ENCODE measurements at regions not wholly inside any gene's neighbourhood (a gene's known extent, or its start where the extent isn't known, plus 50 kb on each side); places are given as distances from the start of the nearest gene placed in this dataset.
A peak's percentile ranks its signal among the peaks of the same experiment; 100 is the strongest.
"Not testable (repeated sequence)": the region's sequence is repeated elsewhere in the genome, so short reads cannot be mapped to it uniquely, and the experiment has no call there.

DNA sequence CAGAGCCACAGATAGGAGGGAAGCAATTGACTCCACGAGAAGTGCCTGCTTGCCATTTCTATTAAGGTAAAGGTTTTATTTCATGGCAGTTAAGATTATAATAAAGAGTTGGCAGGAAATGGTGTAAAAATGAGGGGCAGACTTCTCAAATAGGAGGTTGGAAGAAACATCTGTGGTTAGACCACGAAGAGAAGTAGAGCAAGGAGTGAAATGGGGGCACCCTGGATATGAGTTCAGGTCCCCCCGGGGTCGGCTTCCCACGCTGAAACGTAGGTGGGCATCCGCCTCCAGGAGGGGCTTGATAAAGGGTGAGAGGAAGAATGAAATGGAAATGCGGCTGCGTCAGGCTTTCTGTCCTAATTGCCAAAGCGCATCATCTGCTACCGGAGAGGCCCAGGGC is 209.1 kb downstream of the MAF start:
- intact Hi-C loops (cut with DNase I), result no loop called here
- DNase-seq, result no peak

DNA sequence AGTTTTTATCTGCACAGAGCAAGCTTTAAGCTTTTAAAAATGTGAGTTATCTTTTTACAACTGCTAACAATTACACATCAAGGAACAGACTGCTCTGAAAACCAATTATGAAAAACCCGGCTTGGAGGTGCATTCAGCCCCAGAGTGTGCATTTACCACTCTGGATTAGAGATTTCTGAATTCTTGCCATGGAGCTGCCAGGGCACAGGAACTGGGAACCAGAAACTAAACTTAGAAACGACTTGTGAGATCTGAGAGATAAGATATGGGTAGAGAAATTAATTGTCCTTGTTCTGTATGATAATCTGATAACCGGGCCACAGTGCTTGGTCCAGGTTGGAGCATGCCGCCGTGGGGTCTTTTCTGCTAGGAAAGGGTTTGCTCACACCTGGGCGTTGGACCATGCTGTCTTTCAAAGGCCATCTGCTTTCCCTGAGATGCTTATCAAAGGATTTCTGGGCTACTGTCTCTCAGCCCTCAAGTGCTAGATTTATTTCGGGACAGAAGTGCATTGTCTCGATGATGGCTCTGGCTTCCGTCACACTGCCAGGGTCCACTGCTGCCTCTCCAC is 210.0 kb downstream of the MAF start:
- intact Hi-C loops (cut with DNase I), result no loop called here
- no peak for DNase-seq

DNA sequence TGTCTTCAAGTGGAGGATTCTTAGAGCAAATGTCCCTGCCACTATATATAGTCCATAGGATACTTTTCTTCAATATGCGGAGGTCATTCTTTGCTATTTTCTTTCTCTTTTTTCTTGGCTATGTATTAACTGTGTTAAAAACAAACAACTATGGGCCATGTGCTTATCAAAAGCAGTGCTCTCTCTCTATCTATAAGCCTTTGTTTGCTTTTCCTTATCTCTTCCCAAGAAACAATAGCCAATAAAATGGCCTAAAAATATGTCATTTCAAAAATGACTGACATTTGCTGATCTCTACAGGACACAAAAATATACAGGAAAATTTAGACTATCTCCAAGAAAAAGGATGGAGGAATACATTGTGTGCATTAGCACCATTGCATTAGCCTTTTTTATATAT is 212.1 kb downstream of the MAF start:
- no peak for DNase-seq
- intact Hi-C loops (cut with DNase I), result no loop called here

DNA sequence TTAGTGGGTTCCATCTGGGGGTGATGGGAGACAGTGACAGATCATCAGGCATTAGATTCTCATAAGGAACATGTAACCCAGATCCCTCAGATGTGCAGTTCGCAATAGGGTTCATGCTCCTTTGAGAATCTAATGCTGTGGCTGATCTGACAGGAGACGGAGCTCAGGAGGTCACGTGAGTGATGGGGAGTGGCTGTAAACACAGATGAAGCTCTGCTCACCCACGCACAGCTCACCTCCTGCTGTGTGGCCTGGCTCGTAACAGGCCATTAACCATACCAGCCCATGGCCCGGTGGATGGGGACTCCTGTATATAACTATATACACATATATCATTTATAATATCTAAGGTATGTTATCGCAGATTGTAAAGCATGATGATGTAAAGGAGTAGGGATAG is 214.2 kb downstream of the MAF start:
- intact Hi-C loops (cut with DNase I), result no loop called here
- no peak for DNase-seq

DNA sequence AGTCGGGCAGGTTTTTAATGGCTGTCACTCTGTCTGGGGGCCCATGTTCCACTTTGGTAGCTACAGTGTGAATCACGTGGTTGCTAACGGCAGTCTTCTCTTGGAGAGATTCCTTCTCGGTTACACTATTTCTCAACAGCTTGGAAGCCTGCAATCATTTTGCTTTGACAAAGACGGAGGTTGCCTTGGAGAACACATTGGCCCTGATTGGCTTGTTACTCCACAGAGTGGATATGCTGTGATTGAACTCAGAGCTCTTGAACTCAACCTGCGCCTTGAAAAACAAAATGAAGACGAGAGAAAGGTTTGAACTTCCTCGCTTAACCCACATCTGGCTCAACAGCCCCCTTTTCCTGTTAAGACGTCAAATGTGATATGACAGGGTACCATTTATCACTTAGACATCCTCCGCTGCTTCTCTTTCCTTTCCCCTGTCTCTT is 218.9 kb downstream of the MAF start:
- DNase-seq, result peak in 19 of 42 donors; percentile 9 to 67 (median 18)
- intact Hi-C loops (cut with DNase I), result no loop called here

DNA sequence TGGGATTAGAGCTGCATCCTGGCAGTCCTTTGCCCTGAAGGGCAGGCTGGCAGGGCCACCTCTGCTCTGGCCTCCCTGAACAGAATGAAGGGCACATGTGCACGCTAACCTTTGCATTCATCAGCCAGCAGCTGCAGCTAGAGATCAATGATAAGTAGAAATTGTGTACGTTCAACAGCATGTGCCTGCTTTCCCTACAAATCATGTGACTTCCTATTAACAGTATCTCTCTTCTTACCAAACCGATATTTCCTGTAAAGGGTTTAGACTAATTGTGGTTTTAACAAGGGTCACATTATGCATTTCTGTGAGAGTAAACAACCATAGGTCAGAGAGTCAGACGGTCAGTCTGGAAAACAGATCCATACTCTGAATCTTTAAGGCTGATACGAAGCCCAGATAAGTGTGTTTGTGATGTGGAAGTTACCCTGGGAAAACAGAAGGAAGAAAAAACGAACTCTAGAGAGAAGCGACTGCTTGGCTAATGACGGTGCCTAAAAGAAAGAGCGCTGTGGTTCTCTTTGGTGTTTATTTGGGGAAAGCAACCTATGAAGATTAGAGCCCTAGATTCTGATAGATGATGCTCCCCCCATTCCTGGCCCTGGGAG is 219.4 kb downstream of the MAF start:
- intact Hi-C loops (cut with DNase I), result no loop called here
- no peak for DNase-seq

DNA sequence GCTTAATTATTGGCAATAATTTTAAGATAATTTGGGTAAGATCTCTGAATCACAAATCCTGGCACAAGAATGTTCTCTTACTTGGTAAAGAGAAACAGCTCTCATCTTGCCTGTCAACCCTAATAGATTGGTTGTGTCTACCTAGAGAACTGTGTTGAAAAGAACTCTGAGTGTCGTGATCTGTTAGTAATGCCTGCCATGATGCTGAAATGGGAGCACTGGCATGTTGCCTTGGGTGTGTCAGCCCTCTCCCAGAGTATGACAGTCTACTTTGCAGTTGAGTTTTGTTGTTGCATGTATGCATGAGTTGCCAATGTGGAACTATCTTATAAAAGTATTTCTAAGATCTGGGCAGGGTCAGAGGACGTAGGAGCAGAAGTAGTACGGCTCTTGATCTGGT is 221.4 kb downstream of the MAF start:
- intact Hi-C loops (cut with DNase I), result no loop called here
- DNase-seq, result no peak

DNA sequence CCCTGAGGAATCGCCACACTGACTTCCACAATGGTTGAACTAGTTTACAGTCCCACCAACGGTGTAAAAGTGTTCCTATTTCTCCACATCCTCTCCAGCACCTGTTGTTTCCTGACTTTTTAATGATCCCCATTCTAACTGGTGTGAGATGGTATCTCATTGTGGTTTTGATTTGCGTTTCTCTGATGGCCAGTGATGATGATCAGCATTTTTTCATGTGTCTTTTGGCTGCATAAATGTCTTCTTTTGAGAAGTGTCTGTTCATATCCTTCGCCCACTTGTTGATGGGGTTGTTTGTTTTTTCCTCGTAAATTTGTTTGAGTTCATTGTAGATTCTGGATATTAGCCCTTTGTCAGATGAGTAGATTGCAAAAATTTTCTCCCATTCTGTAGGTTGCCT is 223.5 kb downstream of the MAF start:
- intact Hi-C loops (cut with DNase I); DNase-seq: not testable (repeated sequence)

DNA sequence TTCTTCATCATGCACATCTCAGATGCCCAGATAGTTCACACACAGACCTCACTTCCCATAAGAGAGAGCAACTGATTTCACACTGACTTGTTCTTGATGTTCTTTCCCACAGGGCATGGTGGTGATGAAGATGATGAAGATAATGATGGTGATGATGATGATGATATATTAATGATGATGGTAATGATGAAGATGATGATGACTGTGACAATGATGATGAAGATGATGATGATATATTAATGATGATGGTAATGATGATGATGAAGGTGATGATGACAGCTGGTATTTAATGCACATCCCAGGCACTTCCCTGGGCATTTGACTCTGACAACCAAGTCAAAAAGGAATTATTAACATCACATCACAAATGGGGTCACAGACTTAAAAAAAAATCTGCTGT is 225.2 kb downstream of the MAF start:
- intact Hi-C loops (cut with DNase I), result no loop called here
- no peak for DNase-seq

DNA sequence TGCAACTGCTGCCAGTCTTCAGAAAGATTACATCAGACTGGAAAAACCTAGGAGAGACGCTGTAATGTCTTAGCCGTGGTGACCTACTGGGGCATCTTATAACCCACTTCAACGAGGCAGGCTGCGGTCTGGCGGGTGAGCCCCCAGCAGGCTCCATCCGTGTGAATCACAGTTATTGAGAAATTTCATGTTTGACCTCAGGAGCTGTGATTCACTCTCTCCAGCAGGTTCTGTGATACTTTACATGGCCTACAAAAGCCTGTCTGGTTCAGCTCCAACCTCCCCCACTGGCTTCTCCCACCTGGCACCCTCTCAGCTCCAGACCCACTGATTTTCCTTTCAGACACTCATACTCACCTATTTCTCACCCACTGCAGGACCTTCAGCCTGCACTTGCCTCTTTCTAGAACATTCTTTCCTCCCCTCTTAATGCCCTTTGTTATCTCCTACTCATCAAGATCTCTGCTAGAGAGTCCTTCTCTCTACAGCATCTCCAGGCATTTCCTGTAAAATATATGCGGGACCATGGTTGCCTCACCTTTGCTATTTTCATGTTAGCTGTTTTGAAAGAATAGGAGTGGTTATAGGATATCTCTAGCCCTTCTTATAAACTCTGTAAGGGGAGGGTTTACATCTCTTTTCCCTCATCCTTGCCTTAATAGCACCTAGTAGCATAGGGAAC is 227.9 kb downstream of the MAF start:
- no peak for DNase-seq
- intact Hi-C loops (cut with DNase I), result no loop called here

DNA sequence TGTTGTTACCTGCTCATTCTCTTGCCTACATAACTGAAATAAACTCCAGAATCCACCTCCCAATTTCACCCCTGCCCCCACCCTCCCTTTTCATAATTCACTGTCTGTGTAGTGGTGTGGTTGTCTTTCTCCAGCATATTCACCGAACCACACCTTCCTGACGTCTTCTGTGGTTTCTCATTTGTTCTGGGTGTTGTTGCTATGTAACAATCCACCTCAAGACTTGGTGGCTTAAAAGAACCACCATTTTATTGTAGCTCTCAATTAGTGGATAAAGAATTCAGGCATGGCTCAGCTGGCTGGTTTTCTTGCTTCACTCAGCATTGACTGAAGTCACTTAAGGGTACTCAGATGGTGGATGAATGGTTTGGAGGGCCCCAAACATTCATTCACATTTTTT is 229.8 kb downstream of the MAF start:
- no peak for DNase-seq
- intact Hi-C loops (cut with DNase I), result no loop called here

DNA sequence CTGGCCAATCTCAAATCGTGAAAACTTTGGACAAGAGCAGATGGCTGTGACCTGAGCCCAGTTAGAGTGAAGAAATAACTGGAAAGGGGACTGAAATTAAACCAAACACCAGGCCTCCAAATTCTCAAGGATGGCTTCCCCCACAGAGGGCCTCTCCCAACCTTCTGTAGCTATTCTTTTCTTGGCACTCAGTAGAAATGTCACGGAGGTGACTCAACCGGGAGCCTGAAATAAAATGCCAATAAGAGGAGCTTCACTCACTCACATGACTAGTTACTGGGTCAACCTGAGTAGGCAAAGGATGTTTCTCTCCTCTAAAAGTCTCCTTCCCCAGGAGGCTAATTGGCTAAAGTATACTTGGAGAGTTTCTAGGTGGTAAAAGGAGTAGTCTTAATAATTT is 230.7 kb downstream of the MAF start:
- DNase-seq, result no peak
- intact Hi-C loops (cut with DNase I), result no loop called here

DNA sequence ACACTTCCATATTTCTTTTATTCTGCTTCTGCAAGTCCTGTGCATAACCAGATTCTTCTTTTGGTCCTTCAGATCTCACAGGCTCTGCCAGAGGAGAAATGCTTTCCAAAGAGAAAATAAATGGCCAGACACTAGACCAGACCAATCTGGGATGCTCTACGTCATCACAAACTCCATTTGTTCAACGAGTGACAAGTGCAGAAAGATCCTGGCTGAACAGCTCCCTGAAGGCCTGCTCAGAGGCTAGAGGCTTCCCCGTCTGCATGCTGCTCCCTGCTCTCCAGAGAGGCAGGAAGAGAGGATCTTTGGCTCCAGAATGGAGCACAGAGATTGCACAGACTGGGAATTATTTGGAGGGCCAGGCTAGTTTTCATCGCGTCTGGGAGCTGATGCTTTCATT is 232.7 kb downstream of the MAF start:
- DNase-seq, result no peak
- intact Hi-C loops (cut with DNase I), result no loop called here

DNA sequence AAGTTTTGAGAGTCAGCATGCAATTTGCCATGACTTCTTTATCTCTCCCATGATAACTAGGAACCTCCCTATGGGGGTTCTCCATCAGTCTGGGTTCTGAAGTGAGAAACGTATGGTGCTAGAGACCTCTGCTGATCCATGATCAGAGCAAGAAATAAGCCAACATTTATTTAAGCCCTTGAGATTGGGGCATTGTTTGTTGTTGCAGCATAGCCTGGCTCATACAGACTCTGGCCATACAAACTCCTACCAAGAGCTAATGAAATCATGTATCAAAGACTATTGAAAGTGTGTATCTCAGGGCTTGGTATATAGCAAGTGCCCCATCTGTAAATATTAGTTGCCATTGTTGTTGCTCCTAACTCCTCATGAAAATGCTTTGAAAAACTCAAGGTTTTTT is 233.9 kb downstream of the MAF start:
- intact Hi-C loops (cut with DNase I), result no loop called here

DNA sequence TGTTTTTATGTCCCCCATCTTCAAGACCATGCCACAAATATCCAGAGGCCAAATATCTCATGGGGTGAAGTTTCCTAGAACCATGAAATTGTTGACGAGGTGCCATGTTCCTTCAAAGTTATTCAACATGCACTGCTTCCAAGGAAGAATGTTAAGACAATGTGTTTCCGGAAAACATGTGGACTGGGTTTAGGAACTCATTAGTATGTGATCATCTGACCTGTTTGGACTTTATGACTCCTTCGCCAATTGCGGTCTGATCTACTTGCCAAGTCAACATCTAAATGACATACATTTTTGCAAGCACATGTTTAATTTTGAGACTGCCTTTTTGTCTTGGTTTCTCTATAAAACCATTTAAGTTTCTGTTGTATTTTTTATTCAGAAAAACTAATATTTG is 234.8 kb downstream of the MAF start:
- no peak for DNase-seq
- intact Hi-C loops (cut with DNase I), result no loop called here

More for the DNA sequence above, 233.9 kb downstream of the MAF start:
- DNase-seq, result no peak

DNA sequence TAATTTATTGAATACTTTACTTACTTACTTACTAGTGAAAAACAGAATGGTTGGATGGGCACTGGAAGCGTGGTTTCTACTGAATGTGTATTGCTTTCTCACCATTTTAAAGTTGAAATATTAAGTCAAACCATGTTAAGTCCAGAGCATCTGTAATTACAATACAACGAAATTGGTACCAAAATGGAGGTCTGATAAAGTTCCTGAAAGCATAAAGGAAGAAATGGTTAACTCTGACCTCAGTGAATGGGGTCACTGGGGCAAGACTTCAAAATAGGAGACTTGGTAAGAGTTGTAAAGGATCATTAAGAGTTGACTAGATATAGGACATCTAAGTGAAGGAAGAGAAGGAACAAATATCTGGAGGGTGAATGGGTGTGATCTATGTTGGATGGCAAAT is 237.1 kb downstream of the MAF start:
- intact Hi-C loops (cut with DNase I), result no loop called here
- no peak for DNase-seq

DNA sequence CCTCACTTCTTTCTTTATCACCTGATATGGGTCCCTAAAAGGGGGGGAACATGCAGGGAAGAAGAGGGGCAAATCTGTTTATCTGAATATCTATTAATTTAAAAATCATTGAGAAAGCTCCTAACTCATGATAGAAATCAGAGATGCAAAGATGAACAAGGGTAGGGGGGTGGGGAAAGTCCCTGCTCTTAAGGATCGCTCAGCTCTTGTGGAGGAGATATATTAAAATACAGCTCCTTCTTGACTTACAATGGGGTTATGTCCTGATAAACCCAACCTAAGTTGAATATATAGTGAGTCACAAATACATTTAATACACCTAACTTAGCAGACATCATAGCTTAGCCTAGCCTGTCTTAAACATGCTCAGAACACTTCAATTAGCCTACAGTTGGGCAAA is 237.5 kb downstream of the MAF start:
- DNase-seq, result no peak
- intact Hi-C loops (cut with DNase I), result no loop called here

DNA sequence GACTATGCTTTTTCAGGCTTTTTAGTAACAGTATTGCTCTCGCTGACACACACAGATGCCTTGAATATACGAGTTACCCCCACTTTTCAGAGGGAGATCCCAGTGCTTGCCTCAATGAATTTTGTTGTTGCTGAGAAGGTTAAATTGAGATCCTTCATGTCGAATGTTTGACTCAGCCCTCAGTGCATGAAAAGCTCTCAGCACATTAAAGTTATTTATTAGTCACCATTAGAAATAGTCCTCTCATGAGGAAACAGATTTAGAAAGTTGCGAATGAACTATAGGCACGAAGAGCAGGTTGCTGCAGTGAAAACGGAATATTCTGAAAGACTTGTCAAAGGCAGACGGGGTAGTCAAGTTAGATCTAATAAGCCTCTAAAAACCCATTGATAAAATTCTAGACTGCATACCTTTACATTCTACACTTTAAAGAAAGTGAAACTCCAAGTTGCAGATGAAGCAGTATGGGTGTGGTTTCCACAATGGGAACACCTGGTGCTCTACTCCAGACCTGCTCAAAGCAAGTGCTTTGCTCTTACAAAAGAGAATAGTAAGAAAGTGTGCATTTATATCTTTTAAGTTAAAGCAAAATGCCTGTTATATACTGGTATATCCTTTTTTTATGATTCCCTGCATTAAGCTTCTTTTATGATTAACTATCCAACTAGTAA is 238.1 kb downstream of the MAF start:
- intact Hi-C loops (cut with DNase I), result no loop called here
- no peak for DNase-seq

DNA sequence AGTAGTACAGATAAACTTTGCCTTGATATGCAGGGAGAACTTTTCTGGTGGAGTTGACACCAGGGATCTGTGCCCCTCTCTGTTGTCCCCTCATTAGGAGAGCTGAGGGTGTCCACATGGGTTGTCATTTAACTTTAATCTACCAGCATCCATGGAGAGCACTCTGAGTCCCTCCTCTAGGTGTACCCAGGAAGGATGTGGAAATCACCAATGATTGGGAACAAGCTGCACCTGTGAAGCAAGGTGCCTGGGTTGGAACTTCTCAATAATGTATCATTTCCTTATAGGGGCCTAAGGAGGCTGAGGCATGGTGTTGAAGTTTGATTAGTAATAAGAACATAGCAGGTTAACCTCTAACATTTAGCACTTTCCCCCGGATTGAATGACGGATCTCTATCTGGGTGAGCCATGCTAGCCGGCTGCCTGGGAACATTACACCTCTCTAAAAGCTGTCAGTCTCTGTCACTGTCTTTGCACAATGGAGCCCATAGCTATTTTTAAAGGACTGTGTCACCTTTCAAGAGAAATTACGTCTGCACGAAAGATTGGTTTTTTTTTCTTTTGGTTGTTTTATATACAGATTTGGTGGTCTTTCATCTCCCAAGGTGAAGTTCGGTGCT is 239.3 kb downstream of the MAF start:
- intact Hi-C loops (cut with DNase I), result no loop called here
- no peak for DNase-seq

DNA sequence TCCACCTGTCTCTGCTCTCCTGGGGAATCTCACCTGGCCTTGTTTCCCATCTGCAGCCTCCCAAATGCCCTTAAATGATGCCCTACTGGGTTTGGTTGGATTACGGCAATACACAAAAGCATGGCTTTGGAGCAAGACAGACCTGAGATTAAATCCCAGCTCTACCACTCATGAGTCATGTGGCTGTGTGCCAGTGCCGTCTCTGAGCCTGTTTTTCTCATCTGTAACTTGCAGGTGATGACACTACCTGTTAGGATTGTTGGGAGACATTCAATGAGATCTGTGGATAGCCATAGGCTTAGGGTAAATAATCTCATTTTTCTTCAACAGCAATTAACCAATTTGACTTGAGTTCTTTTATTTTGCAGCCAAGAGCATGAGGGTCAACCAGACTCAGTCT is 240.3 kb downstream of the MAF start:
- no peak for DNase-seq
- intact Hi-C loops (cut with DNase I), result no loop called here

All from head of caudate nucleus (tissue), 42 donors.